Activated T-cell treated with anti-CD3 and anti-CD28 coated beads, Interleukin-2, amount 50 U/mL, for 72 hours (primary cell): ENCODE measurements at regions not wholly inside any gene's neighbourhood (a gene's known extent, or its start where the extent isn't known, plus 50 kb on each side); places are given as distances from the start of the nearest gene placed in this dataset.

Source experiments
- ATAC-seq, 2 donors: fragments of 150-1000 bp; cut with Tn5 transposase; replicated peaks in 1 of 2; 2 replicates each; pipeline ENCODE4 v1.10.0; 2021; ENCODE audit warnings: moderate library complexity in 2 of 2, mild to moderate bottlenecking in 1 of 2
- DNase-seq, 2 donors: peaks; one replicate each; pipeline ENCODE4 v3.0.0; 2021 to 2022; ENCODE audit warnings: mixed read lengths in 1 of 2
- H3K27ac Mint-ChIP-seq: one replicate; pipeline ENCODE4 v1.8.0; 2022; ENCODE audit warnings: mild to moderate bottlenecking, moderate library complexity, mixed read lengths
- H3K27me3 Mint-ChIP-seq: one replicate; pipeline ENCODE4 v1.8.0; 2022; ENCODE audit warnings: low read depth, mixed read lengths
- H3K36me3 Mint-ChIP-seq, 2 donors: one replicate each; pipeline ENCODE4 v1.8.0; 2022; ENCODE audit warnings: mixed read lengths in 2 of 2, mild to moderate bottlenecking in 1 of 2; ENCODE audit not compliant: insufficient read depth in 2 of 2
- H3K4me1 Mint-ChIP-seq: one replicate; pipeline ENCODE4 v1.8.0; 2022; ENCODE audit warnings: low read depth, mixed read lengths
- H3K4me3 Mint-ChIP-seq, 2 donors: one replicate each; pipeline ENCODE4 v1.8.0; 2022; ENCODE audit warnings: mild to moderate bottlenecking in 2 of 2, mixed read lengths in 2 of 2, moderate library complexity in 2 of 2
- H3K9me3 Mint-ChIP-seq, 2 donors: one replicate each; pipeline ENCODE4 v1.8.0; 2022; ENCODE audit warnings: mixed read lengths in 2 of 2

GRCh38 chr16:86222547-86222946, 287.8 kb upstream of the FOXF1 start:
- Mint-ChIP-seq H3K9me3 (no peaks in the 10 kb centered on the region), H3K4me3 (no peak overlapping the region), H3K4me1 (no peaks in the 10 kb centered on the region), H3K27me3 (peaks cover 18% of the 10 kb centered on the region), H3K27ac (no peak overlapping the region), H3K36me3 (no peaks in the 10 kb centered on the region)
- no peak for DNase-seq
- no peak for ATAC-seq

DNA sequence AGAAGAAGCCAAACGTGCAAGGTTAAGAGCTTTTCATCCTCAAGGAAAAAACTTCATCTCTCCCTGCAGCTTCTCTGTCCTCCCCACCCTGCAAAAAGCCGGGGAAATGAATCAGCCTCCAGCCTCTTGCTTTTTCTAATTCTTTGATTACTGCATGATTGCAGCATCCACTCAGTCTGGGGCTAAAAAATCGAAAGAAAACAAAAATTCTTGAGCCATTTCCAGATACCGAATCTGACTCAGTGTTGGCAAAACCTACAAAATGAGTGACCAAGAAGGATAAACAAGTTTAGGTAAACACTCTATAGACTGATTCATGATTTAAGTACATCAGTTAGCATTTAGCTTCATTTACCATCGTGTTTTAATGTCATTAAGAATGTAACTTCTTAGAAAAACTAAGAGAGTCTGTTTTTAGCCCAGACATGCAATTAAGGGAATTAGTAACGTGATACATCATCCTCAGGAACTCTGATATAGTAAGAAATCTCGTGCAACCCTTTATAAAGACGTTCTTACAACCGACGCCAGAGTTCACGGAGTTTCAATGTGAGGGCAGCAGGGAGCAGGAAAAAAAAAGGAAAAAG, 287.3 kb upstream of the FOXF1 start:
- peaks cover 22% of the 10 kb centered on the region for H3K27me3 Mint-ChIP-seq
- H3K36me3 Mint-ChIP-seq: no peaks in the 10 kb centered on the region
- ATAC-seq (no peak), DNase-seq (no peak)
- no peaks in the 10 kb centered on the region for H3K4me1 Mint-ChIP-seq
- H3K9me3 Mint-ChIP-seq: no peaks in the 10 kb centered on the region
- no peak overlapping the region for H3K27ac Mint-ChIP-seq
- no peak overlapping the region for H3K4me3 Mint-ChIP-seq

DNA sequence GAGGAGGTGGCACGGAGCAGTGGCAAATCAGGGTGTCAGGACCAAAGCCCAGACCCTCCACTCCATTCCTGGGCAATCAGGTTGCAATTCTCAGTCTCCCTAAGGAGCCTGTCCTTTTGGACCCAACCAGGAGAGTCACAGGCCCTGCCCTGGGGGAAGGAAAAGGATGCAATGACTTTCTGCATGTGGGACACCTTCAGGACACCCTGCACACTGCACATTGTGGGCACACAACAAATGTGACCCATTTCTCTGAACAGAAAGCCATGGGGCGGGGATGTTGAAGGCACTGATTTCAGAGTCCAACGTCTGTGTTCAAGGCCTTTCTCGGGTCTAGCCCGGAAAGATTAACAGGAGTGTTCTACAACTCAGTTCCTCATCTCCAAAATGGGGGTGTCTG, 286.2 kb upstream of the FOXF1 start:
- ATAC-seq (no peak), DNase-seq (no peak)
- Mint-ChIP-seq H3K27me3 (peaks cover 22% of the 10 kb centered on the region), H3K4me1 (no peaks in the 10 kb centered on the region), H3K36me3 (no peaks in the 10 kb centered on the region), H3K9me3 (no peaks in the 10 kb centered on the region), H3K27ac (no peak overlapping the region), H3K4me3 (no peak overlapping the region)

DNA sequence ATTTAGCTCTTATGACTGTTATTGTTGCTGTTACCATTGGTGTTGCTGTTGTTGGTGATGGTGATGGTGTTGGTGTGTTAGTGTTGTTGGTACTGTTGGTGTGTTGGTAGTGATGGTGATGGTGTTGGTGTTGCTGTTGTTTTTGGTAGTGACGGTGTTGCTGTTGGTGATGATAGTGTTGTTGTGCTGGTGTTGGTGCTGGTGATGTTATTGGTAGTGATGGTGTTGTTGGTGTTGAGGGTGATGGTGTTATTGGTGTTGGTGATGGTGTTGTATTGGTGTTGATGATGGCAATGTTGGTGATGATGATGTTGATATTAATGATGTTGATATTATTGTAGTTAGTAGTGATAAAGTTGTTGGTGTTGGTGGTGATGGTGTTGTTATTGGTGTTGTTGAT, 285.7 kb upstream of the FOXF1 start:
- ATAC-seq (no peak), DNase-seq (no peak)
- H3K4me3 Mint-ChIP-seq: no peak overlapping the region
- H3K9me3 Mint-ChIP-seq: no peaks in the 10 kb centered on the region
- no peaks in the 10 kb centered on the region for H3K4me1 Mint-ChIP-seq
- peaks cover 21% of the 10 kb centered on the region for H3K27me3 Mint-ChIP-seq
- no peak overlapping the region for H3K27ac Mint-ChIP-seq
- no peaks in the 10 kb centered on the region for H3K36me3 Mint-ChIP-seq

DNA sequence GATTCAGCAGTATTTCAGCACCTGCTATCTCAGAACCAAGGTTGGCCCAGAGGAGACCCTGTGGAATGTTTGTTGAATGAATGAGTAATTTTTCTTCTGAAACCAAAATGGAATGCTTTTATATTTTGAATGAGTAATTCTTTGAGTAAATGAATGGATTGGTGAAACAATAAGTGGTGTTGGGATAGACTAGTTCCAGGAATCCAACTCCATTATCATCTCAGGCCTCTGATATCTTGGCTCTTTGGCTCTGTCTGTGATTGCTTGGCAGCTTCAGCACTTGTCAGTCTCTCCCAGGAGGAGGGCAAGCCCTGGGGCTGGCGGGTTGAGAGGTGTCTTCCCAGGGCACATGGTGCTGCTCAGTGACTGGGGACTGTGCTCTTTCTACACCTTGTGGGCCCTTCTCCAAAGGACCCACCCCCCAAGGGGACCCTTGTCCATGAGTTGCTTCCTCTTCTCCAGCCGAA, 284.4 kb upstream of the FOXF1 start:
- Mint-ChIP-seq H3K27ac (no peak overlapping the region), H3K27me3 (peaks cover 15% of the 10 kb centered on the region), H3K36me3 (no peaks in the 10 kb centered on the region), H3K4me1 (no peaks in the 10 kb centered on the region), H3K9me3 (no peaks in the 10 kb centered on the region), H3K4me3 (no peak overlapping the region)
- DNase-seq (no peak), ATAC-seq (no peak)

DNA sequence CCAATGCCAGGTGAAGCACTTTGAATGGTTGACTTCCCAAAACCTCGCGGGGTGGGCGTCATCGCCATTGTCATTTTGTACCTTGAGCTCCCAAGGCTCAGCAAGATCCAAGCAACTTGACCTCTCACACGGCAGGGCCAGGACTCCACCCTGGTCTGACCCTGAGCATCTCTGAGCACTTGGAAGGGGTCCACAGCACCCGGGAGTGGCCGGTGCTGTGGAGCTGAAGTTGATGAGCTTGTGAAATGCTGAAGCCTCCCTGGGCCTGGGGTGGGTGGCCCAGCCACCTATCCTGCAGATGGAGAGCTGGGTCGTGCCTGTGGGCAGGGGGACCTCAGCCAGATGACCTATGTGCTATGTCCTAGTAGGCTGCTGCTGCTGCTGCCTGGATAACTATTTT, 283.3 kb upstream of the FOXF1 start:
- H3K4me1 Mint-ChIP-seq: no peaks in the 10 kb centered on the region
- no peaks in the 10 kb centered on the region for H3K36me3 Mint-ChIP-seq
- peaks cover 13% of the 10 kb centered on the region for H3K27me3 Mint-ChIP-seq
- ATAC-seq (no peak), DNase-seq (no peak)
- H3K9me3 Mint-ChIP-seq: no peaks in the 10 kb centered on the region
- H3K4me3 Mint-ChIP-seq: no peak overlapping the region
- no peak overlapping the region for H3K27ac Mint-ChIP-seq

DNA sequence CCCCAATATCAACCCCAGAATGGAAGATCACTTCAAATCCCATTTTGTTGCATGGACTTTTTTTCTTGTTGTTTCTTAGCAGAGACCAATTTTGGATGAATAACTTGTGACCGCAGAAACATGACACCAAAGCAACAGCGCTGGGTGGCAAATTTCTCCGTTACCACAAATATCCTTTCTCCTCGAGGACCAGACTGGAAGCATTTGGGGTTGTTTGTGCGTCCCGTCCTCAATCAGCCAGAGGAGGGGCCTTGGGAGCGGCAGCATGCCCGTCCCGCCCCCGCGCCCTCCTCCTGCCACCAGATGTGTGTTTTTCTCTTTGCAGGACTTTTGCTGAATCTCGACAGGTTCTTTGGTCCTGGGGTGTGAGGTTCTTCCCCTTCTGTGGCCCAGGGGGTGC, 282.5 kb upstream of the FOXF1 start:
- no peaks in the 10 kb centered on the region for H3K9me3 Mint-ChIP-seq
- no peaks in the 10 kb centered on the region for H3K36me3 Mint-ChIP-seq
- ATAC-seq: no peak
- peaks cover 10% of the 10 kb centered on the region for H3K27me3 Mint-ChIP-seq
- H3K4me1 Mint-ChIP-seq: no peaks in the 10 kb centered on the region
- no peak overlapping the region for H3K27ac Mint-ChIP-seq
- DNase-seq: no peak
- no peak overlapping the region for H3K4me3 Mint-ChIP-seq

DNA sequence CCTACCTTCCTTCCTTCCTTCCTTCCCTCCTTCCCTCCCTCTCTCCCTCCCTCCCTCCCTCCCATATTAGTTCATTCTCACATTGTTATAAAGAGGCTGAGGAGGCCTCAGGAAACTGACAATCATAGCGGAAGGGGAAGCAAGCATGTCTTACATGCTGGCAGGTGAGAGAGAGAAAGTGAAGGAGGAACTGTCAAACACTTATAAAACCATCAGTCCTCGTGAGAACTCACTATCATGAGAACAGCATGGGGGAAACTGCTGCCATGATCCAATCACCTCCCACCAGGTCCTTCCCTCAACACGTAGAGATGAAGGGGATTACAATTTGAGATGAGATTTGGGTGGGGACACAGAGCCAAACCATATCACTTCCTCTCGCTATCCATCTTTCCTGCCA, 281.6 kb upstream of the FOXF1 start:
- ATAC-seq: no peak
- Mint-ChIP-seq H3K9me3 (no peaks in the 10 kb centered on the region), H3K27me3 (peaks cover 14% of the 10 kb centered on the region), H3K4me3 (no peak overlapping the region), H3K4me1 (no peaks in the 10 kb centered on the region), H3K36me3 (no peaks in the 10 kb centered on the region), H3K27ac (no peak overlapping the region)
- no peak for DNase-seq

DNA sequence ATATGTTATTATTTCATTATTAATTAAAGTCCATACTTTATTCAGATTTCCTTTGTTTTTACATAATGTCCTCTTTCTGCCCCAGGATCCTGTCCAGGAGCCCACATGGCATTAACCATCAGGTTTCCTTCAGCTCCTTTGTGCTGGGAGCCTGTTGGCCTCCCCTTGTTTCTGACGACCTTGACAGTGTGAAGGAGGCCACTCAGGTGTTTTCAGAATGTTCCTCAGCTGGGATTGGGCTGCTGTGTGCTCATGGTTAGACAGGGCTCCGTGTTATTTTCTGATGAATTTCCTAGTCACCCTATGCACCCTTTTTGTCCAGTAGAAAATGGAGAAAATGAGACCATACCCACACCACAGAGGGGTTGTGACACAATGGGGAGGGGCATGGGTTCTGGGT, 281.0 kb upstream of the FOXF1 start:
- DNase-seq (no peak), ATAC-seq (no peak)
- no peak overlapping the region for H3K4me3 Mint-ChIP-seq
- peaks cover 14% of the 10 kb centered on the region for H3K27me3 Mint-ChIP-seq
- no peak overlapping the region for H3K27ac Mint-ChIP-seq
- no peaks in the 10 kb centered on the region for H3K4me1 Mint-ChIP-seq
- H3K9me3 Mint-ChIP-seq: no peaks in the 10 kb centered on the region
- no peaks in the 10 kb centered on the region for H3K36me3 Mint-ChIP-seq

- H3K36me3 Mint-ChIP-seq: no peaks in the 10 kb centered on the region
- no peak overlapping the region for H3K4me3 Mint-ChIP-seq
- H3K27me3 Mint-ChIP-seq: peaks cover 14% of the 10 kb centered on the region
- H3K9me3 Mint-ChIP-seq: no peaks in the 10 kb centered on the region
- DNase-seq (no peak), ATAC-seq (no peak)
- H3K4me1 Mint-ChIP-seq: no peaks in the 10 kb centered on the region
- no peak overlapping the region for H3K27ac Mint-ChIP-seq
Observed at GRCh38 chr16:86229866-86230656, 280.3 kb upstream of the FOXF1 start.

DNA sequence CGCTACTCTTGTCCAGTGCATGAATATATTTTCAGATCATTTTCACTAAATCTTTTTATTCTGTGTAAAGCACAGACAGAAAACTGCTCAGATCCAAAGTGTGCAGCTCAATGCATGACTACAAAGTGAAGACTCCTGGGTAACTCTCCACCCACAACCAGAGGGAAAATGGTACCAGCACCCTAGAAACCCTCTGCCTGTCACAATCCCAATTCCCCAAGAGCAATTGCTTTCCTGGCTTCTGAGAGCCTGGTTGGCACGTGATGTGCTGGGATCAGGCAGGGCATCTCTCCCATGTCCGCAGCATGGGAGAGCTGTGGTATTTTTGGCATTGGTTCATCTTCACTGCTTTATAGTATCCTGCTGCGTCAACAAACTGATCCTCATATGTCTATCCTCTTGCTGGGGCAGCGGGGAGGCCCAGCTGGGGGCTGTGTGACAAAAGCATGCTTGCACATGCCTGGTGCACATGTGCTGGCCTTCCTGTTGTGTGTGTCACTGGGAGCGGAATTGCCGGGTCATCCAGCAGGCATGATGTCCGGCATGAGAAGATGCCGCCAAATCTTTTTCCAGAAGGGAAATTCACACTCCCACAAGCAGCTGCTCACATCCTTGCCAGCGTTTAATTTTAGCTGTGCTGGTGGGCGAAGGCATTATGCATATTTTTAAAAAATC, 278.9 kb upstream of the FOXF1 start:
- peaks cover 14% of the 10 kb centered on the region for H3K27me3 Mint-ChIP-seq
- H3K27ac Mint-ChIP-seq: no peak overlapping the region
- no peaks in the 10 kb centered on the region for H3K36me3 Mint-ChIP-seq
- ATAC-seq (no peak), DNase-seq (no peak)
- H3K4me1 Mint-ChIP-seq: no peaks in the 10 kb centered on the region
- no peak overlapping the region for H3K4me3 Mint-ChIP-seq
- no peaks in the 10 kb centered on the region for H3K9me3 Mint-ChIP-seq

GRCh38 chr16:86231996-86232350, 278.4 kb upstream of the FOXF1 start:
- H3K9me3 Mint-ChIP-seq: no peaks in the 10 kb centered on the region
- H3K36me3 Mint-ChIP-seq: no peaks in the 10 kb centered on the region
- peaks cover 14% of the 10 kb centered on the region for H3K27me3 Mint-ChIP-seq
- H3K27ac Mint-ChIP-seq: no peak overlapping the region
- H3K4me1 Mint-ChIP-seq: no peaks in the 10 kb centered on the region
- ATAC-seq (no peak), DNase-seq (no peak)
- H3K4me3 Mint-ChIP-seq: no peak overlapping the region

DNA sequence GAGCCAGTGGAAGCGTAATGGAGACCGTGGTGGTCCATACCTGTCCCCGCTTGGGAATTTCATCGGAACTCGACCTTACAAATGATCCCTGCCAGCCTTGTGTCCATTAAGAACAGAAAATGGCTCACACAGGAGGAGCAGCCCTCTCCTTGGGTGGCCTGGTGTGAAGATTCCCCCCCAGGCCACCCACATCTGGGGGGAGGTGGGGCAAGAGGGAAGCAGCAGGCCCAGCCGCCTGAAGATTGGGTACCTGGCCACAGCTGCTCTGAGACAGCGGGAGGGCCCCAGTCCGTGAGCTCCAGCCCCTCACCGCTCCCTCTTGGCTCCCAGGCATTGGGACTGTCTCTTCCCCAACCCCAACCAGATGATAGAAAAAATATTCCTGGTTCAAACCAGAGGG, 277.8 kb upstream of the FOXF1 start:
- Mint-ChIP-seq H3K9me3 (no peaks in the 10 kb centered on the region), H3K4me1 (no peaks in the 10 kb centered on the region), H3K27me3 (peaks cover 12% of the 10 kb centered on the region), H3K36me3 (no peaks in the 10 kb centered on the region), H3K4me3 (no peak overlapping the region), H3K27ac (no peak overlapping the region)
- DNase-seq: no peak
- ATAC-seq: no peak
